Esophagus squamous epithelium (tissue), 4 donors: ENCODE measurements at regions not wholly inside any gene's neighbourhood (a gene's known extent, or its start where the extent isn't known, plus 50 kb on each side); places are given as distances from the start of the nearest gene placed in this dataset.

ENCODE experiments used
- POLR2A ChIP-seq, 4 donors: fragments of 450-650 bp; IDR thresholded peaks; one replicate each; pipeline ENCODE4 v1.6.1; 2017; ENCODE audit warnings: antibody characterized with exemption in 4 of 4, mild to moderate bottlenecking in 4 of 4, moderate library complexity in 3 of 4
- TF ChIP-seq, protein P1 (sequence below), 6 experiments: fragments of 450-650 bp in 4 of 6; fragments of 200-600 bp in 2 of 6; sonication (generic) in 2 of 6; IDR thresholded peaks; one replicate each; pipeline ENCODE4 v1.5.1; 2016 to 2019; ENCODE audit warnings: antibody characterized with exemption in 6 of 6, mild to moderate bottlenecking in 4 of 6, moderate library complexity in 4 of 6

DNA sequence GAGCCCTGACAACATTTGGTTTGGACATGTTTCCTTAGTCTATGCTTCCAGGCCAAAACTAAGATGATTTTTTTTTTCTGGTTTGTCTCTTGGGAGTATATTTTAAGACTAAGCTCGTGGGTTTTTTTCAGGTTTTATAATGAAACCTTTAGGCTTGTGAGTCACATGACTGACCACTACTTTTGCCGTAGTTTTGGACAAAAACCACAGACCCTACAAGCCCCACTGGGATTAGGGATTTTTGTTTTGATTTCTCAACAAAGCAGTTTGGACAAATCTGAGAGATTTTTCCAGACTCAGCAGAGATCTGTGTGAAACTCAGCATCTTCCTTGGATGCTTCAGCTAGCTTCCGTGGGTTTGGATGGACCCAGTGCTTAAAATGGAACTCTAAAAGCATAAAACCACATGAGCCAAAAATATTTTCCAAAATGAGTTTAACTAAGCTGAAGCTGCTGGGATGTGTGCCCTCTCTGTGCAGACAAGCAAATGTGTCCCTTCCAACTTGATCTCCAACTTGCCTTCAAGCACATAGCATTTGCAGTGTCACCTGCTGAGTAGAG lies 70.3 kb upstream of the SMIM15 start:
- TF ChIP-seq, protein P1, sequence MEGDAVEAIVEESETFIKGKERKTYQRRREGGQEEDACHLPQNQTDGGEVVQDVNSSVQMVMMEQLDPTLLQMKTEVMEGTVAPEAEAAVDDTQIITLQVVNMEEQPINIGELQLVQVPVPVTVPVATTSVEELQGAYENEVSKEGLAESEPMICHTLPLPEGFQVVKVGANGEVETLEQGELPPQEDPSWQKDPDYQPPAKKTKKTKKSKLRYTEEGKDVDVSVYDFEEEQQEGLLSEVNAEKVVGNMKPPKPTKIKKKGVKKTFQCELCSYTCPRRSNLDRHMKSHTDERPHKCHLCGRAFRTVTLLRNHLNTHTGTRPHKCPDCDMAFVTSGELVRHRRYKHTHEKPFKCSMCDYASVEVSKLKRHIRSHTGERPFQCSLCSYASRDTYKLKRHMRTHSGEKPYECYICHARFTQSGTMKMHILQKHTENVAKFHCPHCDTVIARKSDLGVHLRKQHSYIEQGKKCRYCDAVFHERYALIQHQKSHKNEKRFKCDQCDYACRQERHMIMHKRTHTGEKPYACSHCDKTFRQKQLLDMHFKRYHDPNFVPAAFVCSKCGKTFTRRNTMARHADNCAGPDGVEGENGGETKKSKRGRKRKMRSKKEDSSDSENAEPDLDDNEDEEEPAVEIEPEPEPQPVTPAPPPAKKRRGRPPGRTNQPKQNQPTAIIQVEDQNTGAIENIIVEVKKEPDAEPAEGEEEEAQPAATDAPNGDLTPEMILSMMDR (IDR thresholded peaks at IDR 0.05): no peak
- no peak for TF ChIP-seq POLR2A (IDR thresholded peaks at IDR 0.05)
